COLO668 (cell line): ENCODE measurements at regions not wholly inside any gene's neighbourhood (a gene's known extent, or its start where the extent isn't known, plus 50 kb on each side); places are given as distances from the start of the nearest gene placed in this dataset.

Experiments used
- DNase-seq: peaks from one replicate; lab custom pipeline; 2025; ENCODE audit not compliant: unreplicated experiment; lab: John Stamatoyannopoulos, UW

DNA sequence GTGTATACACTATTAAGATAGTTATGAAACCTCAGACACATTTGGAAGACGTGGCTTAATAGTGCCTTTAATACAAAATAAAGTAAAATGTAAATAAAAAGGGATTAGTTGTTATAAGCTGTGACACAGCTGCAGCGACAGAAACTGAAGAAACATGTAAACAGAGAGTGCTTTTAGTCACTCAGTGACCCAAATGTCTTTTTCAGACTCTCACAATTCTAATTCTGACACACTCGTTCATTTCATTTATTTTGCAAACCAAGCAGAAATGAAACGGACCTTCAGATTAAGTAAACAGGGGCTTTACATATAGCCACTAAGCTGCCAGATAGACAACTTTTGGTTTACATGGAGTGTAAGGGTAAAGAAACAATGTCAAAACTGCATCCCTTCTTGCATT, 181.0 kb upstream of the ETAA1 start:
- DNase-seq: no peak

DNA sequence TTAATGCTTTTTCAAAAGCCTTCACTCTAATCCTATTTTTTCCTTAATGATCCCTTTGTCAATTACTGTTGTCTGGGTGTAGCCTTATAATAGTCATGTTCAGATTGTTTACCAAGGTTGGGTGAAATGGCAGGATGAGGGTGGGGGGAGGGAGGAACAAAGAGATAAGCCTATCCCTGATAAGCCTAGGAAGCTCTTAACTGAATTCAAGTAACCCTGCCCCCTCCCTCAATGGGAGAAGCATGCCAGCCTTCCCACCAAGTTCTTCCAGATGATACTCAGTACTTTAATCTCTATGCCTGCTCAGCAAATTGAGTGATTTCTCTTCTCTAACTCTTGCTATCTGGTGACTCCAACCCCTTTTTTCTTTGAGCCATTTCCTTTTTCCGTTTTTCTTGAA, 180.3 kb upstream of the ETAA1 start:
- no peak for DNase-seq

DNA sequence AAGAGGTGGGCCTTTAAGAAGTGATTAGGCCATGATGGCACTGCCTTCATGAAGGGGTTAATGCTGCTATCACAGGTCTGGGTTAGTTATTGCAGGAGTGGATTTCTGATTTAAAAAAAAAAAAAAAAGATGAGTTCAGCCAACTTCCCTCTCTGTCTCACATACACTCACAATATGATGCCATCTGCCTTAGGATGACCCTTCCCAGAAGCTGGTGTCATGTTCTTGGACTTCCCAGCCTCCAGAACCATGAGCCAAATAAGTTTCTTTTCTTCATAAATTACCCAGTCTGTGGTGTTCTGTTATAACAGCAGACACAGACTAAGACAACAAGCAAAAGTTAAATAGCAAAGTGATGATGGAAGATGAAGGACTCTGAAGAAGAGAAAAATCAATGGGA, 179.7 kb upstream of the ETAA1 start:
- no peak for DNase-seq

DNA sequence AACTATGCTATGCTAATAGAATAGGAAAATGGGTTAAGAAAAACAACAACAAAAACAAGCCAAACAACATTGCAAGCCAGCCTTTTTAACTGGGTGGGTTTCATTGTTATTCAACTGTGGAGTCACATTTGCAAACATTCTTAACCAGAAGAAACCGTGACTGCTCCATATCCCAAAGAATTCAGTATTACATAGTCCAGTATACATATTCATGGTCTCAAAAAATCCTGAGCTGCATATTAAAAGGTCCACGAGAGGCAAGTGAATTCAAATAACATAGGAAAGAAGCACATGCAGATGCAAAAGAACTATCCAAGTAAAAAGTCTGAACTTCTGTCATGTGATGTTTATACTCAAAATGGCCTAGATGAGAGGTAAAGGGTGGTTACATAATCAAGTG, 179.1 kb upstream of the ETAA1 start:
- DNase-seq: no peak

DNA sequence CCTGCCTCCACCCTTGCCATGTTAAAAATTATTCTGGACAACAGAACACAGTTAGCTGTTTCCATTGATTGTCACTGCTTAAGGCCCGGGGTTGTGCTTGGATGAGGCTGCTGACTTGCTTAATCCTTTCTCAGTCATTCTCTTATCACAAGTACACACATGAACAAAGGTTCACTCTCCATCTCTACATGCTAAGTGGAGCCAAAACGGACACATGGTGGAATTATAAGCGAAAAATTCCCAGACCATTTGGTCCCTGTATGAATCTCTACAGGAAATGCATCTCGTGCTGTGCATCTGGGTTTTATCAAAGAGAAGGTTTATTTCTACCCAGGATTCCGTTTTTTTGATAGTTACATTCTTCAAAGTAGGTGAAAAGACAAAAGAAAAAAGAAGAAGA, 177.5 kb upstream of the ETAA1 start:
- no peak for DNase-seq

DNA sequence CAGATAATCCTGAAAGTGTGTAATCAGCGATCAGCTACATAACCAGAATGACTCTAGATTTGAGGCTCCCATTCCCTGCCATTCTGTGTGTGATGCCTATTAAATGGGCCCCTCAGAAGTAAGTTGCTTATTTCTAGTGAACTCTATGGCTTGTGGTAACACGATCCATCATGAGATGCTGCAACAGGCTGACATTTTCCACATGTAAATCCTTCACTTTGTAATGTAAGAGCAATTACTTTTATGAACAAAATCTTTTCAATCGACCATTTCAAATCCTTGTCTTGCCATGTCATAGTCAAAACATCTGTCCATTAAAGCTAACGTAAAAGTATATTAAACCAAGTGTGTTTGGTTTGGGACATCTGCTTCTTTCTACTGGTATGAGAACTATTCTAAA, 175.9 kb upstream of the ETAA1 start:
- no peak for DNase-seq

DNA sequence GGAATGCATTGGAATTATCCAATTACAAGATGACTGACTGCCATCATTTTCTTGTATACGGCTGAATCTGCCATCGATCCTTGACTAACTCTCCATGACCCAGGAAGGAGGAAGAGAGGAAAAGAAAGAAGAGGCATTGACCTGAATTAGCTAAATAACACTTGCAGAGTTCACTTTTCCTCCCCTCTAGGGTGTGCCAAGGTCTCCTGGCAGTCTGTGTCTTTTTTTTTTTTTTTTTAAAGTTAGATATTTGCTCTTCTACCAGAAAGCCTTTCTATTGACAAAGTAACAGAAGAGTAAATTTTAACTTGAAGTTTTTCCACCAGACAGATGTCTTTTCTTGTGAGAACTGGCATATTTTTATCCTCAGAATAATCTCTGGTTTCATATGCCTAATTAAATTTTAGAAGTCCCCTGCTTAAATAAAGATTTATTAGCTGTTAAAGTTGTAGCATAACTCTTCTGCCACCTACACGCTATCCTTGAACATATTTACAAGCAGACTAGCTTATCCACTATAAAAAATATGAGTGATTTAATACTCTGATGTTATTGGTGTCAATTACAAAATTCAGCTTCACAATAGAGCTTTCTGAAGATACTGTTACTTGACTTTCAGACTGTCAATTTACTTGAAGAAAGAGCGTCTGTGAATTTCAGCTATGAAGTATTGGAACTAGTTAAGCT, 171.7 kb upstream of the ETAA1 start:
- no peak for DNase-seq

DNA sequence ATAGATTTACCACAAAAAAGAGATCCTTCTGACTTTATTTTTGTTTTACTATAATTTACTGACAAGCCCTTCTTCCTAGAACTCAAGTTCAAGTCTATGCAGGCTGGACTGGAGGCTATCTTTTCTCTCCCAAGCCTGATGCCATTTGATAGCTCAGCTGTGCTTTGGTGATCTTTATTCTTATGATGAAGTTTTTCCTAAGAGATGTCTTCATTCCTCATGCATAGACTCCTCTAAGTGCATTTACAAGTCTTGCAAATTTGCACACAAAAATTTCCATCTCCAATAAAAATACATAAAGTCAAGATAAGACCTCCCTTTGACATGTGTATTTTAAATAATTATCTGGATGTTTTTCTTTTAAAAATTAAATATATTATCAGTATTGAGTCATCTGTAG, 167.4 kb upstream of the ETAA1 start:
- no peak for DNase-seq

DNA sequence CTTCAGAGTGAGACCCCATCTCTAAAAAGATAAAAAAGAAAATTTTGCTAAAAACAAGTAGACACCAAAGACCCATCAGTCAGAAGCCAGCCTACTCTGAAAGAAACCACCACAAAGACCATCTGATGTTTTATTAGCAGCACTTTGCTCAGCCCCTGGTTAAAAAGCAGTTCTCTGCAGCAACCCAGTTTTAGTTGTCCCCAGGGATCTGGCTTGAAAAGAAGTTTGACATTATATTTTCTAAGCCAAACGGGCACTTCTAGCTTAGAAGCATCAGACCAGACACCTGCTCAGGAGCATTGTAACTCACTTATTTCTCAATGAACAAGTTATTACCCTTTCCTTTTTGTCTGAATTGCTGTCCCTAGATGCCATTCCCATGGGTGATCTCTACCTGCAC, 164.2 kb upstream of the ETAA1 start:
- DNase-seq: no peak

DNA sequence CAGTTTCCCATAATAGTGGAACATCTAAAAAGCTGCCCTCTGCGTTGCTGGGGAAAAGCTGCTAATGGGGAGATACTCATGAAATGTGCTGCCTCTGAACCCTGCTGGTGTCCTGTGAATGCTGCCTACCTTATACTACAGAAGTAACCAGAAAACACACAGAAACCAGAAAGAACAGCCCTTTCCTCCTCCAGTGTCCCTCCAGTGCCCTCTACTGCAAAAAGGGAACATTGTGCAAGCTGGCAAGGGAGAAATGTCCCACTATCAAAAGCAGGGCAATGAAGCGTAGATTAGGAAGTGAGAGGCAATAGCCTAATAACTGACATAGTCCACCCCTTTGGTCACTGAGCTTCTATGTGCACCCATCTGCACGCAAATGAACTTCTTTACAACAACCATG, 162.7 kb upstream of the ETAA1 start:
- DNase-seq: no peak

DNA sequence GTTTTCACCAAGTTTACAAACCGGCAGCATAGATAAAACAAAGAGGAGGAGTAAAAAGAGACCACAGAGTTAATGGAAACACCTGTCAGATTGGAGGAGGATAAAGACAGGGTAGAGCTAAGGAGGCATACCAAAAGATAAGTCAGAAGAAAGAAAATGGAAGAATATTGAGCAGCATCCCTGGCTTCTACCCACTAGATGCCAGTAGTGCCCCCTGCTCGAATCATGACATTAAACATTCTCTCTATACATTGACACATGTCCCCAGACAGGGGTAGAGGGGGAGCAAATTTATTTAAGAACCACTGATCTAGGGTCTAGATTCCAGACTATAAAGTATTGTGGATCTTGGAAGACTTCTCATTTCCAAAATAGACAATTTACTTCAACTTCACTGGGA, 159.8 kb upstream of the ETAA1 start:
- DNase-seq: no peak

DNA sequence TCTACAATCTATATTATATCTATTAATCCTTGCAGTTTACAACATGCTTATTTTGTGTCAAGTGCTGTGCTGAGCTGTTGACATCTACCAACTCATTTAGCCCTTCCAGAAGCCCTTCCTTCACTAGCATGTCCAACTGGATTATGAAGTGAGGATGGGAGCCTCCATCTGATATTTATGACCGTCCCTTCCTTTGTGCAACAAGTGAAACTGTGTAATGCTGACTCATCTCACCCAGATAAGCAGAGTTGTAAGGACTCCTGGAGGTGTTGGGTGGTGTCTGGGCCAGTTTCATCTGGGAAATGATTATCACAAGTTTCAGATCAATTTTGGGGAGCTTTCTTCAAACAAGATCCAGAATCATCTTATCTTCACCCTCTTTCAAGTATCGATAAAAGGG, 156.6 kb upstream of the ETAA1 start:
- DNase-seq: no peak

DNA sequence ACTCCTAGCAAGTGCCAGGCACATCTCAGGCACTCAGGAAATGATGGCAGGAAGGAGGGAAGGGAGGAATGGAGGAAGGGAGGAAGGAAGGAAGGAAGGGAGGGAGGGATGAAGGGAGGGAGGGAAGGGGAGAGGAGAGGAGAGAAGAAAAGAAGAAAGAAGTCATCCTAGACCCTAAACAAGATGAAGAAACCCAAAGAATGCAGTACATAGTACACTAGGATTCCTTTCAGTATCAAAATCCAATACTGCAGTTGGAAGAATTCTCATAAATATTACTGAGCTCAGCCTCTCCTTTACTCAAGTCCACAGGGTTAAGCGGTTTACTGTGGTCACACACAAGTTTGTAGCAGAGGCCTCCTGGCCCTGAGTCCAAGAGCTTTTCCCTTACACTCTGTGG, 155.7 kb upstream of the ETAA1 start:
- no peak for DNase-seq

DNA sequence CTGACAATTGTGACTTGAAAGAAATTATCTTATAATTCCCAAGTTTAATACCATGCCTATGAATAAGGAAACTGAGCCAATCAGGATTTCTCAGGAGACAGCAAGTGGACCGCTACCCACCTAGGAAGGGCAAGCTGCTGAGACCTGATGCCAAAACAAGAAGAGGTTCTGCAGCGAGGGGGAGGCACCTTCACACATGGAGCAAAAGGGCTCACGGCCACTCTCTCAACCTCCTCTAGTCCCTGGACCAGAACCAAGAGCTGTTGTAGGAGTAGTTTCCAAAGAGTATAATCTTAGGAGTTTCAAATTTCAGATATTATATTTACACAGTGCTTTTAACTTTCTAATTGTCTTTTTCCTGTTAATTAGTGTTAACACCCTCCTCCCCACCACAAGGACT, 154.7 kb upstream of the ETAA1 start:
- no peak for DNase-seq

DNA sequence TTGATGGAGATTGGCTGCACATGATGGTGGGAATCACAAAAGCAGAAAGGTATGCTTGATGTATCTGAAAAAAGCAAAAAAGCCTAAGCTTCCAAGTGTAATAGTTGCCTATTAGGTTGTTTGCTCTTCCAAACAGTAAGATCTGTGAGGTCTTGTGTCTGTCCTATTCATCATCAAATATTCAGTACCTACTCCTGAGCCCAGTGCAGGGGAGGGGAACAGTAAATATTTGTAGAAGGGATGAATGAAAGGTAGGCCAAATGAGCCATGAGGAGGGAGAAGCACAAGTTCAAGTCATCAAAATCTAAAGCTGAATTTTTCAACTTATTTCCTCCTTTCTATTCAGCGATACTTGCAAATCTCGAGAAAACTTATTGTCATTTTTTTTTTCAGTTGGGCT, 153.2 kb upstream of the ETAA1 start:
- peak; percentile 19 for DNase-seq

DNA sequence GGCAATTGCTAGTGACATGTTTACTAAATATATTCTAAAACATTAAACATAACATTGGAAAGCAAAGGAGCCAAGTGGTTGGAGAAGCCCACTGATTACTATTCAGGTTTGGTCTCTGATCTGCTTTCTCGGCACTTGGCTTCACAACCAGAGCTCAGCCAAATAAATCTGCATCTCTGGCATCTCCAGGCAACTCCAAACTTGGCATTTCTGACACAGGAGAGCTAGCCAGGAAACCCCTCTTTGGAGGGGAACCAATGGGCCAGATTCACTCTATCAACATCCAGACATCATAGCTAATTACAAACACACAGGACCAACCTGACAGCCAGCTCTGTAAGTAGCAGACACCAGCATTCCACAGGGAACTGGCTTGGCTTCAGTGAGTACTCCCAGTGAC, 150.3 kb upstream of the ETAA1 start:
- DNase-seq: no peak

DNA sequence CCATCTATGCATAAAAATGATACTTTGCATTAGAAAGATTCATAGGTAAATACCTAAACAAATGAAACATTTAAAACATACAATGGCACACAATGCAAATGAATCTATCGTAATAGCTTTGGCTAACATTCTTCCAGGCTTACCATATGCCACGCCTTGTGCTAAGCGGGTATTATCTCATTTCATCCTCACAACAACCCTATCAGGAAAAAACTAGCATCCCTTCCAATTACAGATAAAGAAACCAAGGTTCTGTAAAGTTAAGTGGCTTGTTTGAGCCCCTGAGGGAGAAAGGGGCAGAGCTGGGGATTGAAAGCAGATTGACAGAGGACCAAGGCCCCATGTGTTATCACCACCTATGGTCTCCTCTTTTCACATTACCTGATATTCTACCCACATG, 145.4 kb upstream of the ETAA1 start:
- no peak for DNase-seq

DNA sequence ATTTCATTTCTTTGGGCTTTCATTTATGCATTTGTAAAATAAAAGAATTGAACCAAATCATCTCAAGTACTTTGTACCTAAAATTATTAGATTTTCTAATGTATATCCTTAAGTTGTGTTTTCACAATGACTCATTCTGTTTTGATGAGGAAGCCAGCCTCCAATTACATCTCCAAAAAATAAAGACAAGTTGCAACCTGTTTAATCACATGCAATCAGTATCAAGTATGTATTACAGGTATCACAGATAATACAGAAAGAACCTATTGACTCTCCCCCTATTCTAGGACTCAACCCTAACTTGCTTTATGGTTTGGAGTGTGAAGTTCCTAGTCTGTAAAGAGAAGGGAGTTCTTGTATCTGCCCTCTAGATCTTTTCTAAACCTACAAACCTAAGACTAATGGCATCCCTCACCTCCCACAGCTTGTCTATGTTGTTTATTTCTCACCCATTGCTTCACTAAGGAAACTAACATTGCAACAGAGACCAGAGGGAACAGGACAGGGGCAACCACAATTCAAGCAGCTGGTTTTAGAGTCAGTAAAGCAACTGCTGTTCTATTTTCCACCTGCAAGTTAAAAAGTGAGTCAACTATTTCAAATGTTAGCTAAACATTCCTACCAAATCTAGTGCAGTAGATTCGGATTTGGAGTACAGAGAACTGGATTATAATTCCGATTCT, 141.1 kb upstream of the ETAA1 start:
- no peak for DNase-seq

DNA sequence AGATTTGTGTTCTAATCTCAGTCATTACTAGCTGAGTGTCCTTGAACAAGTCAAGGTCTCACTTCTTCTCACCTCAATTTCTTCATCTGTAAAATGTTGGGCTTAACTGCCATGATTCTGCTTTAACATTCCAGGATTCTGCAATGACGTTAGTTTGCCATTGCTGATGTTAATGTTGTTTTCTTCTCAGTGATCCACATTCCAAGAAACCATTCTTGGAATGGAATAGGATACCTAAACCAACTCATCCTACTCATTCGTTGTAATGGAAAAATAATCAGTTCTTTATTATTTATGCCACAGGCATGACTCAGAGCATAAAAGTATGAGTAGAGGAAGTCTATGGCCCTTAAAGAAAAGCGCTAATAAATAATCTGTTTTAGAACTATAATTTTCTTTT, 140.2 kb upstream of the ETAA1 start:
- no peak for DNase-seq

DNA sequence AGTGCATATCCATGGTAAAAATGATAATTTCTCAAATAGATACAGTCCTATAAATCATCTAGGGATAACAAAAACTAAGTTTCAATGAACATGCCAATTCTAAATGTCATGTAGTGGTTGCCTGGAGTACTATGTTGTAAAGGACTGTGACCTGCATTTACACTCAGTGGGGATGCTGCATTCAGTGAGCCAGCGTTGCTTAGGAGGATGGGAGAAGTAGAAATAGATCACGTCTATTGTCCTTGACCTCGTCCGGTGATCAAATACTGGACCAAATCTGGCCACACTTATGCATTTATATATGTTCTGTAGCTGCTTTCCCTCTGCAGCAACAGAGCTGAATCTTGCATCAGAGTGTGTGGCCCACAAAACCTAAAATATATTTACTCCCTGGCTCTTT, 139.0 kb upstream of the ETAA1 start:
- no peak for DNase-seq

DNA sequence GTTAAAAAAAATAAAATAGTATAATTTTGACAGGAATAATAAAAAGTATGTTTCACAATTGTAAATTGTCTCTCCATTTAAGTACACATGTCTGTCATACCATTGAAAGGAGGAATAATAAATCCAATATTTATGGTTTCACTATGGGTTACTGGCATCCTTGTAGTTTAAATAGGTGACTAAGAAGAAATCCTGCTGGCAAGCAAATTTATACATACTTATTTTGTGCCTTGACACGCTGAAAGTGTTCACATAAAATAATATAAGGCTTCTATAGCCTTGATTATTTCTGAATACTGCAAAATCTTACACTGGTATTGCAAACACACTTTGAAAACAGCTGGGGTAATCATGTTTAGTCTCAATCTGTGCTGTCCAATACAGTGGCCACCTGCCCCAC, 138.3 kb upstream of the ETAA1 start:
- DNase-seq: no peak

DNA sequence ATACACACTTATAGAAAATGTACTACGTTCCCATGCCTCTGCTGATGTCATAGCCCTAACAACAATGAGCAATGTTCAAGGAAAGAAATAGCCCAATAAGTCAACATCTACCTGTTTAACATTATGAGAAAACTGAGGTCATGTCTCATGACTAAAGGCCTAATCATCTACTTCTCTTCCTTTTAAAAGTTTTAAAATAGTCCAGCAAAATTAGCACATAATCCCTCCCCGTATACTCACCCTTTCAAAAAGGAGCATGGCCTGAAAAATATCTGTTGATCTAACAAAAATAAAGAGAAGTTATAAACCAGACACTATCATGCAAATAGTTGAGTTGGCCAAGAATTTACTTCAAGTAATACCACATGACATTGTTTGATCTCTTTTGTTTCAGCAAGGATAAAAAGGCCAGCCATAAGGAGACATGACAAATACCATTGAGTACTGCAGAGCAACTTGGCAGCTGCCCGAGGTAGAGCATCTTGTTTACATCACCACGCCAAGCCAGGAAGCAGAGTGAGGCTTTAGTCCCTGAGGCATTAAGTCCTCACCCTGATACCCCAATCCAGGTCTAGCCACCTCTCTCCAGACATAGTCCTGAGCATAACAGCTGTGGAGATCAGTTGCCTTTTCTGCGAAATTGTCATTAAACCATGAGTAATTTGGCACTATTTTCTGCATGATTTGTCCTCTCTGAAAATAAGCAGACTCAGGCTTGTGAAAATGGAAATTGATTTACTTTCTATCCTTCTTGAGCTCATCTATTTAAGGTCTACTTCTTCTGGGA, 137.4 kb upstream of the ETAA1 start:
- no peak for DNase-seq
